Osteoblast (primary cell): ENCODE measurements at regions not wholly inside any gene's neighbourhood (a gene's known extent, or its start where the extent isn't known, plus 50 kb on each side); places are given as distances from the start of the nearest gene placed in this dataset.
"Not testable (repeated sequence)": the region's sequence is repeated elsewhere in the genome, so short reads cannot be mapped to it uniquely, and the experiment has no call there.

Experiments used
- DNase-seq: peaks from one replicate; pipeline ENCODE4 v3.0.0; 2011; ENCODE audit warnings: low spot score, mixed read lengths; ENCODE audit not compliant: insufficient read length; ENCODE audit errors: missing footprints
- H2AFZ ChIP-seq: 2 replicates; pipeline ENCODE4 v1.6.0; 2011; ENCODE audit warnings: mild to moderate bottlenecking, low read length
- H3K27ac ChIP-seq: 2 replicates; pipeline ENCODE4 v1.5.1; 2011; ENCODE audit warnings: mild to moderate bottlenecking, low read depth, low read length, moderate library complexity
- H3K27me3 ChIP-seq: 2 replicates; pipeline ENCODE4 v1.6.0; 2012; ENCODE audit warnings: mild to moderate bottlenecking, control low read depth, inconsistent platforms, low read length, moderate library complexity; ENCODE audit not compliant: insufficient read depth
- H3K36me3 ChIP-seq: 2 replicates; pipeline ENCODE4 v1.5.1; 2011; ENCODE audit warnings: mild to moderate bottlenecking, low read length, control low read depth, moderate library complexity; ENCODE audit not compliant: insufficient read depth
- H3K4me1 ChIP-seq: 2 replicates; pipeline ENCODE4 v1.5.1; 2011; ENCODE audit warnings: mild to moderate bottlenecking, low read length, control low read depth, moderate library complexity; ENCODE audit not compliant: insufficient read depth
- H3K4me2 ChIP-seq: 2 replicates; pipeline ENCODE4 v1.6.0; 2011; ENCODE audit warnings: mild to moderate bottlenecking, low read length; ENCODE audit not compliant: insufficient read depth
- H3K4me3 ChIP-seq: fragments of 200-600 bp; sonication (generic); 3 replicates; pipeline ENCODE4 v1.5.1; 2012; ENCODE audit warnings: mild to moderate bottlenecking, low read length, inconsistent platforms; ENCODE audit not compliant: insufficient read depth
- H3K79me2 ChIP-seq: 2 replicates; pipeline ENCODE4 v1.6.0; 2012; ENCODE audit warnings: mild to moderate bottlenecking, low read length, control low read depth, inconsistent platforms; ENCODE audit not compliant: insufficient read depth
- H3K9me3 ChIP-seq: 2 replicates; pipeline ENCODE4 v1.5.1; 2011; ENCODE audit warnings: low read depth, low read length, control low read depth
- H4K20me1 ChIP-seq: 2 replicates; pipeline ENCODE4 v1.6.0; 2012; ENCODE audit warnings: mild to moderate bottlenecking, low read length, control low read depth; ENCODE audit not compliant: insufficient read depth
- TF ChIP-seq, protein P1 (sequence below): IDR thresholded peaks from 2 replicates; pipeline ENCODE4 v1.5.1; 2011; ENCODE audit warnings: mild to moderate bottlenecking, low read depth, low read length, moderate library complexity; ENCODE audit errors: extremely low read depth

DNA sequence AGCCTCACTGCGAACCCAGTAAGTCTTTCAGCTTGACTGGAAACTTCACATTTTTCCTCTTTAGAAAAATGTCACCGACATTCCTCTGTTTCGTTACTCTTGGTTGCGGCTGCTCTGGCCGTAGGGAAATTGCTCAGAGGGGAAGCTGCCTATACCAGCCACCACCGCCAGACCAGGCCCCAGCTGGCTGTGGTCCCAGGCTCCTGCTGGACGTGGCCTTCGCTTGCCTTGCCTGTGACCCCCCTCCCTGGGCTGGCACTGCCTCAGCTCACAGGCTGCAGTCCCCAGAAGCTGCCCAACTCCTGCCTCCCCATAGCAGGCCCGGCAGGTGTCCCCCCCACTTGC is 197.8 kb downstream of the MN1 start:
- H3K4me2 ChIP-seq: no peak overlapping the region
- H3K79me2 ChIP-seq: no peaks in the 10 kb centered on the region
- no peaks in the 10 kb centered on the region for H4K20me1 ChIP-seq
- DNase-seq: no peak
- peaks cover under 1% of the 10 kb centered on the region for H3K27me3 ChIP-seq
- no peak overlapping the region for H3K27ac ChIP-seq
- H3K4me1 ChIP-seq: no peaks in the 10 kb centered on the region
- TF ChIP-seq, protein P1, sequence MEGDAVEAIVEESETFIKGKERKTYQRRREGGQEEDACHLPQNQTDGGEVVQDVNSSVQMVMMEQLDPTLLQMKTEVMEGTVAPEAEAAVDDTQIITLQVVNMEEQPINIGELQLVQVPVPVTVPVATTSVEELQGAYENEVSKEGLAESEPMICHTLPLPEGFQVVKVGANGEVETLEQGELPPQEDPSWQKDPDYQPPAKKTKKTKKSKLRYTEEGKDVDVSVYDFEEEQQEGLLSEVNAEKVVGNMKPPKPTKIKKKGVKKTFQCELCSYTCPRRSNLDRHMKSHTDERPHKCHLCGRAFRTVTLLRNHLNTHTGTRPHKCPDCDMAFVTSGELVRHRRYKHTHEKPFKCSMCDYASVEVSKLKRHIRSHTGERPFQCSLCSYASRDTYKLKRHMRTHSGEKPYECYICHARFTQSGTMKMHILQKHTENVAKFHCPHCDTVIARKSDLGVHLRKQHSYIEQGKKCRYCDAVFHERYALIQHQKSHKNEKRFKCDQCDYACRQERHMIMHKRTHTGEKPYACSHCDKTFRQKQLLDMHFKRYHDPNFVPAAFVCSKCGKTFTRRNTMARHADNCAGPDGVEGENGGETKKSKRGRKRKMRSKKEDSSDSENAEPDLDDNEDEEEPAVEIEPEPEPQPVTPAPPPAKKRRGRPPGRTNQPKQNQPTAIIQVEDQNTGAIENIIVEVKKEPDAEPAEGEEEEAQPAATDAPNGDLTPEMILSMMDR: no peak
- H2AFZ ChIP-seq: no peak overlapping the region
- H3K36me3 ChIP-seq: no peaks in the 10 kb centered on the region
- no peak overlapping the region for H3K4me3 ChIP-seq
- H3K9me3 ChIP-seq: no peaks in the 10 kb centered on the region

DNA sequence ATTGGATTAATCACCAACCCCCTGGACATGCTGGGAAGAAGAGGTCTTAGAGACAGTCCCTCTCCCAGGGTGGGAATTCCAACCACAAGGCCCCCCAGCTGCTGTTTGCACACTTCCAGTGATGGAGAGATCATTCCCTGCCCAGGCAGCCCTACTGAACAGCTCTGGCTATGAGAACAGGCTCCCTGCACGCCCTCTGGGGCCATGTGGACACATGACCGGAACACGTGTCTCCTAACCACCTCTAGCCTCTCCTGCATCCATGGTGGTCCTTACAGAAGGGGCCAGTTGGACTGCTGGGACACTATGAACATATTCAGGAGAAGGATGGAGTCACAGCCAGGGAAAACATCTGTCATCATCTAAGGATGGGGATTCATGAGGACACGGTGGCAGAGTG is 196.2 kb downstream of the MN1 start:
- no peaks in the 10 kb centered on the region for H4K20me1 ChIP-seq
- H3K4me2 ChIP-seq: no peak overlapping the region
- TF ChIP-seq, protein P1: no peak
- H3K79me2 ChIP-seq: no peaks in the 10 kb centered on the region
- no peak for DNase-seq
- no peak overlapping the region for H2AFZ ChIP-seq
- H3K36me3 ChIP-seq: no peaks in the 10 kb centered on the region
- H3K27ac ChIP-seq: no peak overlapping the region
- H3K4me3 ChIP-seq: no peak overlapping the region
- H3K4me1 ChIP-seq: no peaks in the 10 kb centered on the region
- H3K27me3 ChIP-seq: no peaks in the 10 kb centered on the region
- H3K9me3 ChIP-seq: no peaks in the 10 kb centered on the region

DNA sequence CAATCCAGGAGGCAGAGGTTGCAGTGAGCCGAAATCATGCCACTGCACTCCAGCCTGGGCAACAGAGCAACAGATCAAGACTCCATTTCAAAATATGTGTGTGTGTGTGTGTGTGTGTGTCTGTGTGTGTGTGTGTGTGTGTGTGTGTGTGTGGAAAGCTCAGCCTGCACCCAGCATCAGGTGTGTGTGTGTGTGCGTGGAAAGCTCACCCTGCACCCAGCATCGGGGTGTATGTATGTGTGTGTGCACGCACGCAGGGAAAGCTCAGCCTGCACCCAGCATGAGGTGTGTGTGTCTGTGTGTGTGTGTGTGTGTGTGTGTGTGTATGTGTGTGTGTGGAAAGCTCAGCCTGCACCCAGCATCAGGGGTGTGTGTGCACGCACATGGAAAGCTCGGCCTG is 193.8 kb downstream of the MN1 start:
- H3K27me3 ChIP-seq, H3K36me3 ChIP-seq, H3K4me3 ChIP-seq, H3K4me2 ChIP-seq, H4K20me1 ChIP-seq, DNase-seq, H3K4me1 ChIP-seq, H3K27ac ChIP-seq, H3K9me3 ChIP-seq, H3K79me2 ChIP-seq, H2AFZ ChIP-seq: not testable (repeated sequence)

DNA sequence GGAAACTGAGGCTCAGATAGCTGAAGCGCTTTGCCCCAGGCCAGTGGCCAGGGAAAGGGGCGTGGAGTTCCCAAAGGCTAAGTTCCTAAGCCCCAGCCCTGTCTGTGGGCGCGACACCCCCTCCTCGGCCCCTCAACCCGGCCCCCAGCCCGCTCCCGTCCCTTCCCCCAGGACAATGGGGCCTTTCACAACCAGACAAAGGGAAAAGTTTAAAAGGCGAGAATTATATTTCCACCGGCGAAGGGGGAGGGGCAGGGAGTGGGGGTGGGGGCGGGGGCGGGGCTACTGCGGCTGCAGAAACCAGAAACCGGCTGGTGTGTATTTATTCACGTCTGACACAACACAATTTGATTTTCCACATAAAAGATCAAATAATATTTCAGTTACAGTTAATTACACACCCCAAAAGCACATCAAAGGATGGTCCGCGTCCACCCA is 192.1 kb downstream of the MN1 start:
- Histone ChIP-seq H3K79me2 (no peaks in the 10 kb centered on the region), H3K27ac (no peak overlapping the region), H3K4me1 (no peaks in the 10 kb centered on the region), H4K20me1 (no peaks in the 10 kb centered on the region), H3K9me3 (no peaks in the 10 kb centered on the region), H3K4me3 (no peak overlapping the region), H3K36me3 (no peaks in the 10 kb centered on the region), H3K4me2 (no peak overlapping the region), H3K27me3 (peaks cover 20% of the 10 kb centered on the region), H2AFZ (no peak overlapping the region)
- TF ChIP-seq, protein P1: no peak
- DNase-seq: peak; percentile 81

DNA sequence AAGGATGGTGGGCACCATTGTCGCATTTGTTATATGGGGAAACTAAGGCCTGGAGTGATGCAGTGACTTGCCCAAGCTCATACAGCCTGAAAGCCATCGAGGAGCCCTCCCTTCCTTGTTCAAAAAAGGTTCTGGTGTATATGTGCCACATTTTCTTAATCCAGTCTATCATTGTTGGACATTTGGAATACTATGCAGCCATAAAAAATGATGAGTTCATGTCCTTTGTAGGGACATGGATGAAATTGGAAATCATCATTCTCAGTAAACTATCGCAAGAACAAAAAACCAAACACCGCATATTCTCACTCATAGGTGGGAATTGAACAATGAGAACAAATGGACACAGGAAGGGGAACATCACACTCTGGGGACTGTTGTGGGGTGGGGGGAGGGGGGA is 191.4 kb downstream of the MN1 start:
- not testable (repeated sequence) for H2AFZ ChIP-seq, H3K27ac ChIP-seq, H3K9me3 ChIP-seq, H3K4me3 ChIP-seq, H3K79me2 ChIP-seq, DNase-seq, H3K4me2 ChIP-seq, H4K20me1 ChIP-seq, H3K4me1 ChIP-seq, H3K36me3 ChIP-seq
- H3K27me3 ChIP-seq: peaks cover 27% of the 10 kb centered on the region
